HG03460 (cell line): ENCODE measurements at regions not wholly inside any gene's neighbourhood (a gene's known extent, or its start where the extent isn't known, plus 50 kb on each side); places are given as distances from the start of the nearest gene placed in this dataset.

Experiments
- ATAC-seq: cut with Tn5 transposase; IDR thresholded peaks from one replicate; pipeline ENCODE4 v1.9.1; 2021; ENCODE audit not compliant: unreplicated experiment

DNA sequence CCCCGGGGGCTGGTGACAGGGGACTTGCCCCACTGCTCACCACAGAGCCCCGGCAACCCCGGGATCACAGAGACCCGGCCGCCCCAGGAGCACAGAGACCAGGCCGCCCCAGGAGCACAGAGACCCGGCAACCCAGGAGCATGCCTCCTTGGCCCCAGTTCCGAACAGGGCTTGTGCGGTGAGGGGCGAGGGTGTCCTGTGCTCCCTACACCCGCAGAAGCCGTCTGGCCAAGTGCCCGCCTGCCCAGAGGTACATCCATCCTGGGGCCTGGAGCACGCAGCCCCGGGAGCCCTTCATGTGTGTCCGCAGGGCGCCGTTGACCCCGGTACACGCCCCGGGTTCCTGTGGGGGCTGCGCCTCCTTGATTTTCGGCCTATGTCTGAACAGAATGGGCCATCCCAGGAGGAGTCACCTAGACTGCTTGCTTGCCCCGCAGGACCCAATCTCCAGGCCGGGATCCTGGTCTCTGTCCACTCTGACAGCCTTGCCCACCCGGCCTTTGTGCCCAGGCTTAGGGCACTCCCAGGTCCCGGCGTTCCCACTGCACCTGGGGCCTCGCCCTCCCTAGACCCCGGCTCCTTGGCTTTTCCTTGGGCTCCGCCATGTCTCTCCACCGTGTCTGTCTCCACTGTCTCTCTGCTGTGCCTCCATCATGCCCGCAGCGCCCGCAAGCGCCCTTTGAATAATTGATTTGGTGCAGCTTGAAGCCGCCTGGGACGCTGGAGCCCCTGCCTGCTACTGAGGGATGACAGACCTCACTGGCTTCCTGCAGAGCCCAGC is 219.8 kb downstream of the ERMARD start:
- ATAC-seq: no peak

DNA sequence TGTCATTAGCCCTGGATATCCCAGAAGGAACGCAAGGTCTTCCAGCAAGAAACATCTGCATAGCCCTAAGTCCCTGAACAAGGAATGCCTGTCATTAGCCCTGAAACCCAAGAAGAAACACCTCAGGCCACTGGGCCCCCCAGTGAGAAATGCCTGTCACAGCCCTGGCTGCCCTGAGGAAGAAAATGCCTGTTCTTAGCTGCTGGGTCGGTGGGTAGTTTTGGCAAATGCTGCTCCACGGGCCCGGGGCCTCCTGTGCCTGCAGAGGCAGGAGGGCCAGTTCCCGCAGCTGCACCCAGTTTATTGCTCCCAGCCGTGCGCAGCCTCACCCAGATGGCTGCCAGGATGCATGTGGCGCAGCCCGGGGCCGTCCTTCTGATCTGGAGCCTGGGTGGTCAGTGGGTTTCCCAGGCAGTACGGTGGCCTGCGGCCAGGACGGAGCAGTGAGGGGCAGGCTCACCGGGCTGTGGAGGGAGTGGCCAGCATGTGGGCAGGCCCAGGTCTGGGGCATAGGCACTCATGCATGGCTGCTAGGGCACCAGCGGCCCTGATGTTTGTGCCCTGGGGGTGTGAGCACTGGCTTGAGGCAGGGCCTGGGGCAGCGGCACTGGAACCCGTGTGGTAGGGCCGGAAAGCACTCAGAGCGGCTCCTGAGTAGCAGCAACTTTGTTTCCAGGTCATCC is 219.0 kb downstream of the ERMARD start:
- ATAC-seq: no peak

GRCh38 chr6:169969372-169970099 is 218.1 kb downstream of the ERMARD start:
- no peak for ATAC-seq

DNA sequence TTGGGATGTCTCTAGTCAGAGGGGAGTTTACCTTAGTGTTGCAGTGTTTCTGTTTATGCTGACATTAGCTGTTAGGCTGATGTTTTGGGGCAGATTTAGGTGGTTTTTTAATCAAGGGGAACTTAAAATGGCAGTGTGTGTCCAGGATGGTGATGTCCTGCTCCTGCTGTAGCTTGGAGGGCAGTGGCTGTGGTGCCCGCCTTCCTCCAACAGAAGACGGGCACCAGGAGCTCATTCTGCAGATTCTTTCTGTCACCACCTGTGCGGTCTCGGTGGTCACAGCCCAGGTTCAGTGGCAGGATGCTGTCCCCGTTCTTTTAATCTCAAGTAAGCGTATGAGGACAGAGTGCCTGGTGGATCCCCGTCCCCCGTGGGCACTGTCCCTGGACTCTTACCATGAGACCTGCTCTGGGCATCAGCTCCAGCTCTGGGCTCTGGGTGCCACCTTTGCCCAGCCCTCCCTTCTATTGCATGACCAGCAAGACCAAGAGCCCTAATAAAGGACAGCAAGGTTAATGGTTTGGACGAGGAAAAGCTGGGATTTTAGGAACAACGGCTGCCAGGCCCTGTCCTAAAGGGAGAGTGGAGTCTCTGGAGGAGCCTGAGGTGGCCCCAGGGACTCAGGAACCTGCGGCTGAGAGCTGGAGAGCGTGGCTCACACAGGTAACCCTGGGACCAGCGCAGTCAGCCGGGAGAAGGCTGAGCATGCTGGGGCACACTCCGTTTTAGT is 217.3 kb downstream of the ERMARD start:
- ATAC-seq: no peak

GRCh38 chr6:169967687-169968086 is 216.3 kb downstream of the ERMARD start:
- no peak for ATAC-seq

DNA sequence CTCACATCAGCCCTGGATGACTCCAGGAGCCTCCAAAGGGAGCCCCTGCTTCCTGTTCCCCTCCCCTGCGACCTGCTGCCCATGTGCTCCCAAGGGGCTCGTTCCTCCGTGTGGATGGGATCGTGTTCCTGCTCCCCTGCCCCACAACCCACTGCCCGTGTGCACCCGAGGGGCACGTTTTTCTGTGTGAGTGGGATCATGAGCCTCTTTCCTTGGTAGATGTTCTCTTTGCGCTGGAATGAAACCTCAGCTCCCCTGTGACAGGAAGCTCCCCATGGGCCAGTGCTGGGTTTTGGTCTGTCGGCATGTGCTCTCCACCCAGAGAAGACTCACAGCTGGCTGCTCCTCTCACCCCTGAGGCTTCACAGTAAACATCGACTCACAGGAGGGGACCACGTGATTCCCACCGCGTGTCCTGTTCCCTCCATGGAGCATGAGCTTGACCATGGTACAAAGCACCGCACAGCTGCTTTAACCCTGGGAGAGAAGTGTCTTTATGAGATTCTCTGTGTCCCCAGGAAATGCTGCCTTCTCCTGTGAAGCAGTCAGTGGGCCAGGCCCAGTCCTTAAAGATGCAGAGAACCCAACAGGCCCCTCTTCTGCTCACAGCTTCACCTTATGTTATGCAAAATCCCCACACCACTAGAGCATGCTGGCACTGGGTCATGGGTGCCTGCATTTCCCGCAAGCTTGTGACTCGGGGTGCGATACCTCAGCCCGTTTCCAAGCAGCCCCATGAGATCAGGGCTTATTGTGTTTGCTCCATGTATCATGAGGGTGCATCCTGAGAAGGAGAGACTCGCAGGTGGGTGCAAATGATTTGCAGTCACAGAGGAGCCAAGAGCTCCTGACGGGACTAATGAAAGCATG is 215.1 kb downstream of the ERMARD start:
- ATAC-seq: no peak

GRCh38 chr6:169965657-169966311 is 214.4 kb downstream of the ERMARD start:
- ATAC-seq: no peak

GRCh38 chr6:169965239-169965638 is 213.8 kb downstream of the ERMARD start:
- no peak for ATAC-seq

GRCh38 chr6:169964486-169965180 is 213.2 kb downstream of the ERMARD start:
- no peak for ATAC-seq

DNA sequence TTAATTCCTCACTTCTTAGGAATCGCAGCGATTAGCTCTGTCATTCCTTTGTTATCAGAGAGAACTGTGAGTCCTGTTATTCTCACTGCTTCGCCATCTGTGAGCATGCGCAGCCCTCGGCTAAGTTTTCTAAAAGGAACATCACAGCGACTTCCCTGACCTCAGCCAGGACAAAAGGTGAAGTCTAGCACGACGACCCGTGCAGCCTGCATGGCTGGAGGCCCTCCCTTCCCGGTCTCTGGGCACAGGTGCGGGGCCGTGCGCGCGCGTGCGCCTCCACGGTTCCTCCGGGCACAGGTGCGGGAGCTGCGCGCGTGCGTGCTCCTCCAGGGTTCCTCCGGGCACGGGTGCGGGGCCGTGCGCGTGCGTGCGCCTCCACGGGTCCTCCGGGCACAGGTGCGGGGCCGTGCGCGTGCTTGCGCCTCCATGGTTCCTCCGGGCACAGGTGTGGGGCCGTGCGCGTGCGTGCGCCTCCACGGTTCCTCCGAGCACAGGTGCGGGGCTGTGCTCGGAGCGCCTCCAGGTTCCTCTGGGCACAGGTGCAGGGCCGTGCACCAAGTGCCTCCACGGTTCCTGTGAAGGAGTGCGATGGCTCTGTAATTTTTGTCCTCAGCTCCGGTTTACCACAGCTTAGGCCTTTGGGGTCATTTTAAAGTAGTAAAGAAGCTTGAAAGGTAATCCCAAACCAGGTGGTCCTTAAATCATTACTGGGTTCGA is 212.3 kb downstream of the ERMARD start:
- no peak for ATAC-seq

DNA sequence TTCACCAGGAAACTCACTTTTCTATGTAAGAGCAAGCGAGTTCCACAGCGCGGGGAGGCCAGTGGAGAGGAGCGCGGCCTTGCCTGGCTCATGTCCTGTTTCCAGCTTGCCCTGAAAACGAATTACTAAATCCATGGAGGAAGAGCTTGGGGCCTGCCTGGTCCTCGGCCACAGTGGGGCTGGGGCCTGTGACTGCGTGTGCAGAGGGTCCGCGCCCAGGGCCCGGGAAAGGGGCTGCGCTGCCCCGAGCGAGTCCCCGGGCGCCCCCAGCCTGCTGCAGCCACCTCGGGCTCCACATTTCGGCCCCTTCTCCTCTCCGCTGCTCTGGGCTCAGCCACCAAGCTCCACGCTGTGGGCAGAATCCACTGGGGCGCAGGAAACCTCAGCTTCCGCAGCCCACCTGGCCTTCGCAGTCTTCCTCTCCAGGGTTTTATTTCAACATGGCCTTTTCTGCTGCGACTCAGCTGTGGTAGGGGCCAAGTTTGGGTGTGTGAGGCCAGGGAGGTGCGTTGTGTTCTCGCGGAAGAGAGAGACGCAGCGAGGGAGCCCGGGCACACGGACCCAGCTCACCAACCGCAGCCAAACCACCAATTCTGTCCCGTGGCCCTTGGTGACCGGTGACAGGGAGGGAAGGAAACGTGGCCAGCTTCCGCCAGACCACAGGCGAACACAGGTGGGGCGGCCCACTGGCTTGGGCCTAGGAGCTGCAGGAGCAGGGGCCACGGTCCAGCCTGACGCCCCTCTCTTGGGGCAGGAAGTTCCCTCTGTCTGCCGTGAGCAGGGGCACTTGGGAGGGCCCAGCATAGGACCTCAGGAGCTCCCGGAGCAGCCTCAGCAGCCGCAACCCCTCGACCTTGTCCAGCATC is 211.4 kb downstream of the ERMARD start:
- ATAC-seq: no peak

GRCh38 chr6:169961772-169962561 is 210.5 kb downstream of the ERMARD start:
- ATAC-seq: no peak

DNA sequence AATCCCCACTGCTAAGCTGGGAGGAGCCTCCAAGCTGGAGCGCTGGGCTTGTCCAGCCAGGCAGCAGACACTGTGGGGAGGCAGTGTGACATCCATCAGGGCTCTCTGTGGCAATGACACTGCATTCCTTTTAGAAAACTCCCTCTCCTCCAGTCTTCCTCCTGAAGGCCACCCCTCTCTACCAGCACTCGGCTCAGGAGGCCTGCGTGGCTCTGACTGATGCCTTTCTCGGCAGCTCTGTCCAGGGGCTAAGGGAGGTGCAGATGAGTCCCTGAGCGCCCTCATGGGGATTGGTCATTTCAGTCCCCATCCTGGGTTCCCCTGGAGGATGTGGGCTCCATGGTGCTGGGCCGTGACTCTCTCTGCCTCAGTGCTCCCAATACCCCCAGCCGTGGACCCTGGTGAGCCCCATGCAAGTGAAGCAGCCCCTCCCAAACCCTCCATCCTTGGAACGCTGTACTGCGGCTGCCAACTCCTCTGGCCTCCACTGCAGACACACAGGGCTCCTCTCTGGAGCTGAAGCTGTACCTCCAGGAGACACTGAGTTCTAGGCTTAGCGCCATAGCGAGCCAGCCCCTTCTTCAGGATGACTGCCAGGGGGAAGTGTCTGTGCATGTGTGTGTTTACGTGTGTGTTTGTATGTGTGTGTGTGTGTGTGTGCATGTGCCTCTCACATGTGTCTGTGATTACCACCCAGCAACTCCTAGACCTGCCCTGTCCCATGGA is 209.6 kb downstream of the ERMARD start:
- no peak for ATAC-seq

DNA sequence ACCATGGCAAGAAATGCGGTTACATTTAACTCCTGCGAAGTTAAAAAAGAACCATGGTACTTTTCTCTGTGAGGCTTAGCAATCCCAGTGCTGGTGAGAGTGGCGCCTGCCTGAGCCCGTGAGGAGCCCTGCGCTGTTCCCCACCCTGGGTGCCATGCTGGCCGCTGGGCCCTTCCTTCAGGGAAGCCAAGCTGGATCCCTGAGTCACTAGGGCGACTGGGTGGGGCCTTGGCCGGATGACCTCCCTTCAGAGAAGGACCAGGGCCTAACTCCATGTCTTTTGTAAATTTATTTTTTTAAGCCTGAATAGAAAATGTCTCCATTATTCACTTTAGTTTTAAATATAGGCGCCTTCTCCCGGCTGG is 209.1 kb downstream of the ERMARD start:
- no peak for ATAC-seq

DNA sequence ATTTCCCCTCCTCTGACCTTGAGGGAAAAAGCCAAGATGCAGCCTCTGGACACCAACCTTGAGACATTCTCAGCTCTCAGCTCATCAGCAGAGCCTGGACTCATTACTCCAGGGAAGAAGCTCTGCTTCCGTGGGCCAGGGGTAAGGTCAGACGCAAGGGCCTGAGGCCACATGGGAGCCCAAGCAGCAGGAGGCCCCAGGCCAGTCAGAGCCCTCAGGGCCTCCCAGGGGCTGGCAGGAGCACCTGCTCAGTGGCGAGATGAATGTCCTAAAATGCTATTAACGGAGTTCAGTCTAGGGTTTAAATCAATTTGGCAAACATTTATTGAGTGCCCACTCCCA is 208.6 kb downstream of the ERMARD start:
- ATAC-seq: no peak
